A673 (cell line): ENCODE measurements at regions not wholly inside any gene's neighbourhood (a gene's known extent, or its start where the extent isn't known, plus 50 kb on each side); places are given as distances from the start of the nearest gene placed in this dataset.

Source experiments
- BruUV-seq: library from RNA; stranded (reverse); fragments of 400-500 nt; replicated peaks from 2 replicates; lab custom pipeline; 2021; lab: Mats Ljungman, UMichigan
- CTCF ChIA-PET: fragments of 300-600 bp; sonication (Branson Sonifier 250); formaldehyde crosslinking; loops from one replicate; lab custom pipeline; 2022; ENCODE audit warnings: antibody characterized with exemption; lab: Charles Lee
- POLR2A ChIA-PET: fragments of 300-600 bp; sonication (Branson Sonifier 250); formaldehyde crosslinking; loops from one replicate; lab custom pipeline; 2022; ENCODE audit warnings: antibody characterized with exemption; ENCODE audit not compliant: low non-redundant PET; lab: Charles Lee
- DNase-seq: peaks from one replicate; pipeline ENCODE4 v3.0.0-alpha.2; 2015; ENCODE audit warnings: low spot score
- H3K27ac ChIP-seq: fragments of 200-600 bp; sonication (generic); 2 replicates; pipeline ENCODE4 v1.5.1; 2016; ENCODE audit warnings: mixed run types, low read depth, mild to moderate bottlenecking, mixed read lengths, antibody characterized with exemption, low read length; ENCODE audit not compliant: poor library complexity, severe bottlenecking
- H3K27me3 ChIP-seq: fragments of 200-600 bp; sonication (generic); replicated peaks from 2 replicates; pipeline ENCODE4 v1.6.1; 2017; ENCODE audit warnings: mixed run types, low read depth, mild to moderate bottlenecking, mixed read lengths, antibody characterized with exemption, low read length; ENCODE audit not compliant: insufficient read depth, poor library complexity
- H3K36me3 ChIP-seq: fragments of 200-600 bp; sonication (generic); 2 replicates; pipeline ENCODE4 v1.6.1; 2016; ENCODE audit warnings: mixed run types, mild to moderate bottlenecking, mixed read lengths, antibody characterized with exemption, low read length; ENCODE audit not compliant: insufficient read depth, poor library complexity, severe bottlenecking
- H3K4me1 ChIP-seq: fragments of 200-600 bp; sonication (generic); 2 replicates; pipeline ENCODE4 v1.6.1; 2017; ENCODE audit warnings: mixed run types, mild to moderate bottlenecking, mixed read lengths, antibody characterized with exemption, low read length; ENCODE audit not compliant: insufficient read depth, poor library complexity, severe bottlenecking
- H3K4me3 ChIP-seq: fragments of 200-600 bp; sonication (generic); 2 replicates; pipeline ENCODE4 v1.5.1; 2016; ENCODE audit warnings: low read depth, mixed run types, mild to moderate bottlenecking, mixed read lengths, low read length; ENCODE audit not compliant: poor library complexity, severe bottlenecking
- H3K9me3 ChIP-seq: fragments of 200-600 bp; sonication (generic); 2 replicates; pipeline ENCODE4 v1.6.1; 2016; ENCODE audit warnings: mixed run types, low read depth, mild to moderate bottlenecking, mixed read lengths, antibody characterized with exemption, low read length; ENCODE audit not compliant: poor library complexity, severe bottlenecking
- CTCF ChIP-seq: fragments of 300-800, 200-600 bp; sonication (generic); conservative IDR thresholded peaks from 2 replicates; pipeline ENCODE4 v1.5.1; 2017; ENCODE audit warnings: low read depth, mild to moderate bottlenecking, antibody characterized with exemption, low read length, moderate library complexity, mixed read lengths
- EZH2 ChIP-seq: fragments of 200-600 bp; sonication (generic); IDR thresholded peaks from 2 replicates; pipeline ENCODE4 v1.6.1; 2017; ENCODE audit warnings: borderline replicate concordance, low read depth, mild to moderate bottlenecking, mixed read lengths, antibody characterized with exemption, low read length; ENCODE audit not compliant: poor library complexity, severe bottlenecking
- intact Hi-C: fragments of 100-400 bp; cut with micrococcal nuclease; formaldehyde crosslinking; loops from one replicate; pipeline ENCODE4 v1.10.0; 2022; ENCODE audit not compliant: unreplicated experiment

GRCh38 chr14:98185036-98185435 lies 1087.0 kb downstream of the BCL11B start:
- intact Hi-C loops, result no loop called here
- DNase-seq, result no peak
- POLR2A ChIA-PET, result no interaction called here
- H3K27ac ChIP-seq, result no peak overlapping the region
- BruUV-seq, result no TSS peak
- no peaks in the 10 kb centered on the region for H3K9me3 ChIP-seq
- no peaks in the 10 kb centered on the region for H3K4me1 ChIP-seq
- H3K36me3 ChIP-seq, result no peaks in the 10 kb centered on the region
- CTCF ChIA-PET, result no interaction called here
- H3K27me3 ChIP-seq, result no peaks in the 10 kb centered on the region
- TF ChIP-seq CTCF (no peak), EZH2 (no peak)
- H3K4me3 ChIP-seq, result no peak overlapping the region

GRCh38 chr14:98186140-98186539 lies 1085.9 kb downstream of the BCL11B start:
- Histone ChIP-seq H3K36me3 (no peaks in the 10 kb centered on the region), H3K27me3 (no peaks in the 10 kb centered on the region), H3K9me3 (no peaks in the 10 kb centered on the region), H3K4me1 (no peaks in the 10 kb centered on the region), H3K4me3 (no peak overlapping the region), H3K27ac (no peak overlapping the region)
- no TSS peak for BruUV-seq
- no peak for DNase-seq
- ChIA-PET CTCF (no interaction called here), POLR2A (no interaction called here)
- intact Hi-C loops, result no loop called here
- no peak for TF ChIP-seq CTCF

- no TSS peak for BruUV-seq
- ChIA-PET CTCF (no interaction called here), POLR2A (no interaction called here)
- Histone ChIP-seq H3K27ac (no peak overlapping the region), H3K36me3 (no peaks in the 10 kb centered on the region), H3K9me3 (no peaks in the 10 kb centered on the region), H3K4me1 (no peaks in the 10 kb centered on the region), H3K4me3 (no peak overlapping the region), H3K27me3 (no peaks in the 10 kb centered on the region)
- DNase-seq, result no peak
- intact Hi-C loops, result no loop called here
- TF ChIP-seq EZH2, result no peak
- TF ChIP-seq CTCF, result no peak
Observed at GRCh38 chr14:98187281-98187680, 1084.7 kb downstream of the BCL11B start.
